GM21825 (cell line): ENCODE measurements at regions not wholly inside any gene's neighbourhood (a gene's known extent, or its start where the extent isn't known, plus 50 kb on each side); places are given as distances from the start of the nearest gene placed in this dataset.

Experiments
- ATAC-seq: cut with Tn5 transposase; IDR thresholded peaks from one replicate; pipeline ENCODE4 v1.9.1; 2021; ENCODE audit warnings: mild to moderate bottlenecking, moderate library complexity; ENCODE audit not compliant: unreplicated experiment

- no peak for ATAC-seq
Measured at GRCh38 chr15:46386356-46386755, 751.5 kb downstream of the SQOR start.

GRCh38 chr15:46389739-46390138 is 754.9 kb downstream of the SQOR start:
- no peak for ATAC-seq

GRCh38 chr15:46394463-46394862 is 759.6 kb downstream of the SQOR start:
- no peak for ATAC-seq

- ATAC-seq, result no peak
Measured at GRCh38 chr15:46408312-46408711, 773.5 kb downstream of the SQOR start.

DNA sequence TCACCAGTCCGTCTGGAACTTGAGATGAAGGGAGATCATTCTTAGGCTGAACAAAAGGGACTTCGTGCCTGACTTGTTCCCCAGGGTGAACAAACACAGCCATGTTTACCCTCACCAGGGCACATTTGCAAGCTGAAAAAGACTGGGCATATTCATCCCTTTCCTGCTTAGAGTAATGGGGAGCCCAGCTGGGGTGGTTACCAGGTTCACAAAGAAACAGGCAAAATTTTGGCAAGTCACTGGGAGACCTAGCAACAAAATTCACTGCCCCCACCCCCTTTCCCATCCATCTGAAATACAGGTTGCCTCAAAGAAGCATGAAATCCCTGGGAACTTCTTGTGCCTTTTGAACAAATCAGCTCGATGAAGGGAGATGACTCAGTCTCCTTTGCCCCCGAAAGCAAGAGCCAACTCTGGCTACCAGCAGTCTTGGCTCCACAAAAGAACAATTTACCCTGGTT is 775.0 kb downstream of the SQOR start:
- no peak for ATAC-seq

GRCh38 chr15:46410705-46411104 is 775.9 kb downstream of the SQOR start:
- no peak for ATAC-seq

DNA sequence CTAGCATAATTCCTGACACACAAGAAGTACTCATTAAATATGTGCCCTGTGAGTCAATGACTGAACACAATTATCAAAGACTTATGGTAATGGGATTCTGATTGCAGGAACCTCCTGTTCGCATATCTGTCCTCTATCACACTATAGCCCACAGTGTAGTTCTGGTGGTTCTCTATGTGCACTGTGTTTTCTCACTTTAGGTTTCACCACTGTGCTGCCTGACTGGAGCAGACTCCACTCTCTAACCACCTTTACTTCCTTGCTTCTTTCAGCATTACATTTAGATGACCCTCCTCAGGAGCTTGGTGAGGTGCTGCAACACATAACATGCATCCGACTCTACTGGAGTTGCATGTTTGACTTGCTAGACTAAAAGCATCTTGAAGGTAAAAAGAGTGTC is 777.1 kb downstream of the SQOR start:
- ATAC-seq, result no peak

DNA sequence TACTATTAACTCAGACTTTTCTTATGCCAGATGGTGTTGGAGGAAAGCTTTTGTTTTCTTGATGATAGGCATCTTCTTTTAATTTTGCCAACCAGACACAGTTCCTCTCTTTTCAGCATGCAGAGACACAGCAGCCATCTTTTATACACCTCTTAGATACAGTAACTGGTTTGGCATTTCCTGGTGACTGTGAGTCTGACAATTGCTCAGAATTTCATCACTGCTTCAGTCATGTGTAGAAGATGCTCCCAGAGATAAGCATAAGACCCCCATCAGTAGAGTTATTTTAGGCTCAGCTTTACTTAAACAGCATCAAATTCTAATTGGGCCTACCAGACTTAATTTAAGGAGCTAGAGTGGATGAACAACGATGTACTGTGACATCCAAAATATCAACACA is 779.0 kb downstream of the SQOR start:
- ATAC-seq, result no peak

- ATAC-seq, result no peak
Measured at GRCh38 chr15:46416544-46416943, 781.7 kb downstream of the SQOR start.

GRCh38 chr15:46420990-46421389 is 786.2 kb downstream of the SQOR start:
- ATAC-seq, result no peak

GRCh38 chr15:46441294-46442062 is 806.6 kb downstream of the SQOR start:
- no peak for ATAC-seq

DNA sequence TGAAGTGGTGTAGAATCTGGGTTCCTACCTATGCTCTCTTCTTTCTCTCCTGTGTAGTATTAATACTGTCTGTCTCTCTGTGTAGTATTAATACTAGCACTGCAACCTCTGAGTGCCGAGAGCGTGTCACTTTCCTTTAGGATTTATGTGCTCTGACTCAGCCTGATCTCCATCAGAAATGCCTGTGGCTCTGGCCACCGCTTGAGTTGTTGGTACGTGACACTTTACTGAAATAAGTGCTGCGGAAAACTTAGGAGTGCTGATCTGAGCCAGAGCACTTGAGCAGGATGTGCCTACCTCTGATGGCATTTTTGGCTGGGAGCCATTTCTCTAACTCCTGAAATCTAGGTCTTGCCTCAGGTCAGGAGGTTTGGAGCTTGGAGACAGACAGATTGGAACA is 807.4 kb downstream of the SQOR start:
- ATAC-seq, result no peak

DNA sequence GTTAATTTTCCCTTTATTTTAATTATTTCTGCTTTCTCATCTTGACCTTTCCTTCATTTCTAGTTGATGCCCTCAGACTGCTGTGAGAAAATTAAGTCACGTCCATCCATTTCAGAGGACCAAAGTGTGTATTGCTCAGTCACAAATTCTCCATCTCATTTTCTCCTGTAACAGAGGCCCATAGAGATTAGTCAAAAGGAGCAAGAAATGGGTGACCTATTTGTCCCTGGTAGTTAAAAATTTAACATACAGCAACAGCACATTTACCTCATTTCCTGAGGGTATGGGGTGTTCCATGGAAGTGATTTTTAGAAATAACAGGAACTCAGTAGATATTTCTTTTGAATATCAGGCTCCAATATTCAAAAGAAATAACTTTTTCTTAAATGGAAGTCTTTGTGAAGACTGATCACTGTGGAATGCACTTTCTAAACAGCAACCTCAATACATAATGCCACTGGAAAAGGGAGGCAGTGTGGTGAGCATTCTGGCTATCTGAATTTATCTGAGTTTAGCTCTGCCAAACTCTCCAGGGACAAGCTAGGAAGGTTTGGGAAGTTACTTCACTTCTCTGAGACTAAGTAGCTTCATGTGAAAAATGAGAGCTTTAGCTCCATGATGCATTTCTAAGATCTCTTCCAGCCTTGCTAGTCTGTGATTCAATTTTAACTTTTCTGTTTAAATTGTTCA is 808.2 kb downstream of the SQOR start:
- ATAC-seq, result no peak

GRCh38 chr15:46450112-46450809 is 815.4 kb downstream of the SQOR start:
- no peak for ATAC-seq

DNA sequence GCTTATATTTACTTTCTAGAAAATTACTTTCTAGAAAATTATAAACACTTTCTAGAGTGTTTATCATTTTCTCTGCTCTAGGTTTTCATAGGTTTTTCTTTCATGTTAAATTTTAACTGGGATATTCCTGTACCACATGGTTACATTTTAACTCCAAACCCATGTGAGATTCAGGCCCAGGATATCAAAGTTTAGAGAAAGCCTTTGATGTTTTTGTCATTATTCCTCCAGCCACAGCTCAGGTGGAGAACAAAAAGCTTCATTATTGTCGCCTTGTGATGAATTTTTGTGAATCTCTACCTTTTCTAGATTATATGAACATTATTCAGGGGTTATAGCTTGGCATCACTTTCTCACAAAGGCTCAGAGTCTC is 816.0 kb downstream of the SQOR start:
- ATAC-seq, result no peak

GRCh38 chr15:46452297-46452820 is 817.5 kb downstream of the SQOR start:
- ATAC-seq, result no peak

DNA sequence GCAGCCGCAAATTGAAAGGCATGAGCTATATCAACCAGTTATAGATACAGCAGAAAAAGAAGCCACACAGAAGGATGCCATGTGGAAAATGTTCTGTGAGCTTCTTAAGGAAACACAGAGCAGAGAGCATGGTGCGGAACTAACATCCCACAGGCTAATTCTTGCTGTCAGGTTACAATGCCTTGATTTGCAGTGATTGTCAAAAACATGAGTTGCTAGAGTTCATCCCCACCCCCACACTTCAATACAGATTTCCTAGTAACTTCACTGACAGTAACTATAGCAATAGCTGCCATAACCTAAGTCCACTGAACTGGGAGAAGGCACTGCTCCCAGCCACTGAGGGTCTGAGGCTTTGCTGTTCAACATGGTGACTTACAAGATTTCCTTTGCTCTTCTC is 821.6 kb downstream of the SQOR start:
- ATAC-seq, result no peak

GRCh38 chr15:46460431-46461094 is 825.7 kb downstream of the SQOR start:
- ATAC-seq, result no peak

- no peak for ATAC-seq
Measured at GRCh38 chr15:46461416-46461815, 826.6 kb downstream of the SQOR start.

- ATAC-seq, result no peak
Measured at GRCh38 chr15:46467041-46467440, 832.2 kb downstream of the SQOR start.

DNA sequence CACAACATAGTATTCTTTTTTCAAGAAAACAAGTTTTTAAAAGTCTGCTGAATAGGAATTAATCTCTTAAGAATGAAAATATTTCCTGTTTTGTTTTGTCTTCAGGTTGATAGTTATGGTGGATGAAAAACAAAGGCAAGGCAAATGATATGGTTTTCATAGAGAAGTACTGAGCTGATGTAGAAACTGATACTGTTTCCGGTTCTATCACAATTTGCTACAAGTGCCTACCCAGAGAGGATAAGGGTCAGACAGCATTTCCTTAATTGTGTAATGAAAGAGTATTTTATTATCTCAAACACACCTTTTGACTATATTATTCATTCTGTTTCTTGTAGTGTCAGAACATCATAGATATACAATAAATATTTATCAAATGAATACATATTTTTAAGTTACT is 836.3 kb downstream of the SQOR start:
- no peak for ATAC-seq
